ENCODE measurements at regions not wholly inside any gene's neighbourhood (a gene's known extent, or its start where the extent isn't known, plus 50 kb on each side); places are given as distances from the start of the nearest gene placed in this dataset.

- no peaks in the 10 kb centered on the region for H3K27me3 ChIP-seq (ENCODE audit: low read depth)
- DNase-seq = no peak
- no peaks in the 10 kb centered on the region for H3K36me3 ChIP-seq
- no peaks in the 10 kb centered on the region for H3K9me3 ChIP-seq (replicated peaks)
- intact Hi-C loops (cut with micrococcal nuclease) = no loop called here
- H3K27ac ChIP-seq (replicated peaks) = no peak overlapping the region
- H3K4me3 ChIP-seq = no peak overlapping the region
- no peaks in the 10 kb centered on the region for H3K4me1 ChIP-seq
- no peak for TF ChIP-seq CTCF (IDR thresholded peaks at IDR 0.05; ENCODE audit: borderline replicate concordance)
These were observed 68.3 kb upstream of the BTBD3 start for GRCh38 chr20:11849270-11849915.

GRCh38 chr20:11849976-11850670 is 67.6 kb upstream of the BTBD3 start:
- Histone ChIP-seq H3K4me3 (no peak overlapping the region), H3K4me1 (no peaks in the 10 kb centered on the region), H3K9me3 (replicated peaks) (no peaks in the 10 kb centered on the region), H3K27ac (replicated peaks) (no peak overlapping the region), H3K36me3 (no peaks in the 10 kb centered on the region), H3K27me3 (ENCODE audit: low read depth) (no peaks in the 10 kb centered on the region)
- no peak for DNase-seq
- no peak for TF ChIP-seq CTCF (IDR thresholded peaks at IDR 0.05; ENCODE audit: borderline replicate concordance)
- intact Hi-C loops (cut with micrococcal nuclease) = no loop called here

GRCh38 chr20:11850901-11851300 is 66.8 kb upstream of the BTBD3 start:
- H3K4me3 ChIP-seq = no peak overlapping the region
- no peak overlapping the region for H3K27ac ChIP-seq (replicated peaks)
- no peaks in the 10 kb centered on the region for H3K4me1 ChIP-seq
- no peaks in the 10 kb centered on the region for H3K9me3 ChIP-seq (replicated peaks)
- TF ChIP-seq CTCF (IDR thresholded peaks at IDR 0.05; ENCODE audit: borderline replicate concordance) = no peak
- DNase-seq = no peak
- intact Hi-C loops (cut with micrococcal nuclease) = no loop called here
- H3K36me3 ChIP-seq = no peaks in the 10 kb centered on the region
- H3K27me3 ChIP-seq (ENCODE audit: low read depth) = no peaks in the 10 kb centered on the region

- Histone ChIP-seq H3K27me3 (ENCODE audit: low read depth) (no peaks in the 10 kb centered on the region), H3K27ac (replicated peaks) (no peak overlapping the region), H3K4me1 (no peaks in the 10 kb centered on the region), H3K9me3 (replicated peaks) (no peaks in the 10 kb centered on the region), H3K36me3 (no peaks in the 10 kb centered on the region), H3K4me3 (no peak overlapping the region)
- intact Hi-C loops (cut with micrococcal nuclease) = no loop called here
- DNase-seq = no peak
- TF ChIP-seq CTCF (IDR thresholded peaks at IDR 0.05; ENCODE audit: borderline replicate concordance) = no peak
These were observed 66.0 kb upstream of the BTBD3 start for GRCh38 chr20:11851646-11852045.

- H3K36me3 ChIP-seq = no peaks in the 10 kb centered on the region
- no peak overlapping the region for H3K4me3 ChIP-seq
- no peak for DNase-seq
- no peak overlapping the region for H3K27ac ChIP-seq (replicated peaks)
- intact Hi-C loops (cut with micrococcal nuclease) = no loop called here
- H3K27me3 ChIP-seq (ENCODE audit: low read depth) = no peaks in the 10 kb centered on the region
- H3K9me3 ChIP-seq (replicated peaks) = no peaks in the 10 kb centered on the region
- H3K4me1 ChIP-seq = no peaks in the 10 kb centered on the region
- no peak for TF ChIP-seq CTCF (IDR thresholded peaks at IDR 0.05; ENCODE audit: borderline replicate concordance)
These were observed 65.5 kb upstream of the BTBD3 start for GRCh38 chr20:11852189-11852588.
